ENCODE measurements at regions not wholly inside any gene's neighbourhood (a gene's known extent, or its start where the extent isn't known, plus 50 kb on each side); places are given as distances from the start of the nearest gene placed in this dataset.
A peak's percentile ranks its signal among the peaks of the same experiment; 100 is the strongest.

DNA sequence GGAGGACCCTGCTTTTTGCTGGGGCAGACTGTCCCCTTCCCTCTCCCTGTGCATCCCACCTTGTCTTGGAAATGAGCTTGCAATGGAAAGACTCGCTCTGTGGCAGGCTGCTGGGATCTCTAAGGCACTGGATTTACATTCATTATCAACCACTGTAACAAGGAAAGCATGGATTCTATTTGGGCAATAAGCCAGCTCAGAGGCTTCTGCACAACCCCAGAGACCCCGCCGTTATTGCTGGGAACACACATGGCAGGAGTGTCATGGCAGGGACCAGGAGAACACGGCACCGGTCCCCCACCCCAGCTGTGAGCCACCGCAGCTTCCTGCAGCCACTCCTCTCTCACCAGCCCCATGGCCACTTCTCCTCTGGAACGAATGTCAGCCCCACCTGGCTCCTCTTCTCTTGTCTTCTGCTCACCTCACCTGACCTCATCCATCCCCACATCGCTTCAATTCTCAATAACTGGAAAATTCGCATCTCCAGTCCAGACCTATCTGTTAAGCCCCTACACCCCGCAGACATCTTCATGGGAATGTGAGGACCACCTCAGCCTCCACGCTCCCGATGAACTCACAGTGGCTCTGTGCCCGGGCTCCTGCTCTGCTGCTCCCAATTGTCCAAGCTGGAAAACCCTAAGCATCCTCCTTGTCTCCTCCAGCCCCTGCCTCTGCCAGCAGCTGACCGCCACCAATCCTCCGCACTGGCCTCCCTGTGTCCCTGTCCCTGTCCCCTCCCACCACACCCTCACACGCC lies 181.5 kb downstream of the USP12 start:
- DNase-seq (ENCODE audit: low read depth, low spot score): no peak

DNA sequence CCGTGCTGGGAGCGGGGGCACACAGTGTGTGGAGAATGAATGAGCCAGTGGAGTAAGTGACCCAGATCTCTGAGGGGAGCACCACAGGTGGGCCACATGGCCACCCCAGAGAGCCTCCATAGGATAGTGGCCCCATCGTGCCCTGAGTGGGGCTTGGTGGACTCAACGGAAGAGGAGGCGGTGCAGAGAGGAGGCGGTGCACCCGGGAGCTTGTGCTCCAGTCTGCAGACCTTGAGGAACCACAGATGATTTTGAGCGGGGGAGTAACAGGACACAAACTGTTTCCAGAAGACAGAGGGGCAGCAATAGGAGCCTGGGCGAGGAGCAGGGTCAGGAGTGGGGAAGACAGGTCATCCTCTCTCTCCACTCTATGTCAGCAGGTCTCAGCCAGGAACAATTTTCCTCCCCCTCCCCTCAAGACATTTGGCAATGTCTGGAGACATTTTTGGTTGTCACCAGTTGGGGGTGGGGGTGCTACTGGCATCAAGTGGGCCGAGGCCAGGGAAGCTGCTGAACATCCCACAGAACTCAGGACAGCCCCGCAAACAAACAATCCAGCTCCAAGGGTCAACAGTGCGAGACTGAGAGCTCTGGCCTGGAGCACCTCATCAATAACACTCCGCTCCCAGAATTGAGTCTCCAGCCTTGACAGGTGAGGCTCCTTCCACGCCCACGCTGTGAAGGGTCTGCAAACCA lies 182.2 kb downstream of the USP12 start:
- no peak for DNase-seq (ENCODE audit: low read depth, low spot score)

DNA sequence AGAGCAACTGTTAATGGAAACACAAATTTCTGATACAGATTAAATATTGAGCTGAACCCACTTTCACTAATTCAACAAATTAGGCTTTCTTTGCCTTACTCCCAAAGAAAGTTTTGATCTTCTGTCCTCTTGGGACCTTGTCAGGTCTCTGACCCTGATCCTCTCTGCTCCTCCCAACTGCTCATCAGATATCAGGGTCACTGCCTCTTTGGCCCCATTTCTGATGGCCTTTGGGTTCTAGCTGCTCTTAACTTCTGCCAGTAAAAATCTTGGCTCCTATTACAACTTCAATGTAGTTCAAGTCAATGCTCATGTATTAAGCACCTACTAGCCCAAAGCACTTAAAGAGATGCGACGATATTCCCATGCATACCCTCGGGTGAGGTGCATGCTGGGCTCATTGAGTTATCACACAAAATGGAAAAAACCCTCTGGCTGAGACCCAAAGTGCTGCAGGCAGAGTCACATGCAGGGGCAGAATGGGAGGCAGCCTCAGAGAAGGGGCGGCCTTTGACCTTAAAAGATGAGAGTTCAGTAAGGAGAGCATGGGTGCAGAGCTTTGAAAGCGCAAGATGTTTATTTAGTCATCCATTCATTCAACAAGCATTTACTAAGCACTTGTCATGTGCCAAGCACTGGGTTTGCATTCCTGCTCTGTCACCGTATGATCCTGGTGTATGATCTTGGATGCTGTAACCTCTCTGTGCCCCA lies 183.4 kb downstream of the USP12 start:
- DNase-seq (ENCODE audit: low read depth, low spot score): no peak

DNA sequence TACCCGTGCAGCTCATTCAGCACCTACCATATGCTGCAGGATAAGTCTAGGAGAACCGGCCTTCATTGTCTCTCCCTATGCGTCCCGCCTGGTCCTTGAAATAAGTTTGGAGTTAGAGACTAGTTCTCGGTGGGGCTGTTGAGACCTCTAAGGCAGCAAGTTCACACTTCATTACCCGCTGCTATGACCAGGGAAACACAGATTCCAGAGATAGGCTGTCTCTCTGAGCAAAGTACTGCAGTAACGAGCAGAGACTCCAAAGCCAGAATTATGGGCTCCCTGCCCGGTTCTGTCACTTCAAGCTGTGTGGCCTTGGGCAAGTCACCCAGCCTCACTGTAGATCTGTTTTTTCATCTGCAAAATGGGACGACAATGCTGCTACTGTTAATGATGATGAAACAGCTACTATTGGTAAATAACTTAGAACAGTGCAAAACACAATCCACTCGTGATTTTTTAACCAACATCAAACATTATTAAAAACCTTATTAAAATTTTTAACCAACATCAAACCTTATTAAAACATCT lies 184.1 kb downstream of the USP12 start:
- no peak for DNase-seq (ENCODE audit: low read depth, low spot score)

DNA sequence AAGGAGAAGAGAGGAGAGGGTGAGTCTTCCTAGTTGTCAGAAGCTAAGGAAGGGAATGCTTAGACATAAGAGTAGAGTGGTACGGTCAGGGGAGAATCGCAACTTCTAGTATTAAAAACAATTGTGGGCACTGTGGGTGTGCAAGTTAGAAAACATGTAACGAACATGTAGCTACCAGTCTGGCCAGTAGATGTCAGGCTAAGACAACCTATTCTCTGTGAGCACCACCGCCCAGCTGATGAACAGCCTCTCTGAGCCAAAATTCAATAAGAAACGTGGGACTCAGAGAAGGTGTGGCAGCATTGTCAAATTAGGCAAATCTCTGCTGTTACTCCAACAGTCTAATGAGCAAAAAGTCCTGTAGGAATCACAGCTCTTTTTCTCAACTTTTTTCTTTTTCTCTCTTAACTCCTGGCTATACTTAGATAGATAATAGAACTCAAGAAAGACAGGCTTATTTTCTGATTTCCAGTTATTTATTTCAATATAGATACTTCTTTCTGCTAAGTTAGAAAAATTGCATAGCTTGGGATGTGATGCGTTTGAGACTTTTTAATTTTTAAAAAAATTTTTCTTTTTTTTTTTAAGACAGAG lies 186.2 kb downstream of the USP12 start:
- peak; percentile 41 for DNase-seq (ENCODE audit: low read depth, low spot score)

DNA sequence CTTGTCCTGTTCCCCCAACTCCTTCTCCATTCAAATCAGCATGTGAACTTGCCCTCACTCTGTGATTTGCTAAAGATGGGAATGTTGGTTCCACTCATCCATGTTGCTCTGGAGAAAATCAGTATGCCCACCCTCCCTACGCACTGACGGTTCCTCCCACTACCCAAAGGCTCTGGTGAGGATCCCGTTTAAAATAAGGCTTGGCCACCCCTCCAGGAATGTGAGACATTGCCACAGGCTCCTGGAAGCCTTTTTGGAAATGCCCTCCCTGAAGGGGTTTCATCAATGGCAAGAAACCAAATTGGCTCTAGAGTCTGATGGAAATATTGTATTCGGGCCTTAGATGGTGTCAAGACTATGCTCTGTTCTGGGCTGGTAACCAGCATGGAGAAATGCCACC lies 187.3 kb downstream of the USP12 start:
- no peak for DNase-seq (ENCODE audit: low read depth, low spot score)

DNA sequence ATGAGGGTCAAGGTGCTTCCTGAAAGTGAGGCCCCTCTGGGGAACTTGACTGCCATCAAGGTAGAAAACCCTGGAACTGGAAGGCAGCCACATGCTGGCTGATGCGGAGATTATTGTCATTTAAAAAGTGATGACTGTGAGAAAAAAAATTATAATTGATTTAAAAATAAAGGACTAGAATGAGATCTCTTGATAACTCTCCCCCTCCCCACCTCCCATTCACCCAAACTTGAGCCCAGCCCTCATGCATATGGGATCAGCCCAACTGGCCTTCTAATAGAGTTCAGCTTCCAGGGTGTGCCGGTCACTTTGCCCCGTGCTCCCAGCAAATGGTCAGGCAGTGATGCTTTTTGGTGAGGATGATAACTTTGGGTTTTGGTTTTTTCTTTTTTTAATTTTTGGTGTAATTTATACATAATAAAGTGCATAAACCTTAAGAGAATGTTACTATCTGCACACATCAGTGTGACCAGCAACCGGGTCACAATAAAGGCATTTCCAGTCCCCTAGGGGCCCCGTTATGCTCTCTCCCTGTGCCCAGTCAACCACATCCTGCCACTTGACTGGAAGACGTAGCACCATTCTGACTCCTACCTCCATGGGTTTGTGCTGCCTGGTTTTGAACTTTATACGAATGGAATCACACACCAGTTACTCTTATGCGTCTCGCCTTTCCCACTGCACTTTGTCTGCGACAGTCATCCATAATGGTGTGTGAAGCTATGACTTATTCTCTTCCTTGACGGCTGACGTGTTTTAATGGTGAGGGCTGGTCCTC lies 187.9 kb downstream of the USP12 start:
- no peak for DNase-seq (ENCODE audit: low read depth, low spot score)

DNA sequence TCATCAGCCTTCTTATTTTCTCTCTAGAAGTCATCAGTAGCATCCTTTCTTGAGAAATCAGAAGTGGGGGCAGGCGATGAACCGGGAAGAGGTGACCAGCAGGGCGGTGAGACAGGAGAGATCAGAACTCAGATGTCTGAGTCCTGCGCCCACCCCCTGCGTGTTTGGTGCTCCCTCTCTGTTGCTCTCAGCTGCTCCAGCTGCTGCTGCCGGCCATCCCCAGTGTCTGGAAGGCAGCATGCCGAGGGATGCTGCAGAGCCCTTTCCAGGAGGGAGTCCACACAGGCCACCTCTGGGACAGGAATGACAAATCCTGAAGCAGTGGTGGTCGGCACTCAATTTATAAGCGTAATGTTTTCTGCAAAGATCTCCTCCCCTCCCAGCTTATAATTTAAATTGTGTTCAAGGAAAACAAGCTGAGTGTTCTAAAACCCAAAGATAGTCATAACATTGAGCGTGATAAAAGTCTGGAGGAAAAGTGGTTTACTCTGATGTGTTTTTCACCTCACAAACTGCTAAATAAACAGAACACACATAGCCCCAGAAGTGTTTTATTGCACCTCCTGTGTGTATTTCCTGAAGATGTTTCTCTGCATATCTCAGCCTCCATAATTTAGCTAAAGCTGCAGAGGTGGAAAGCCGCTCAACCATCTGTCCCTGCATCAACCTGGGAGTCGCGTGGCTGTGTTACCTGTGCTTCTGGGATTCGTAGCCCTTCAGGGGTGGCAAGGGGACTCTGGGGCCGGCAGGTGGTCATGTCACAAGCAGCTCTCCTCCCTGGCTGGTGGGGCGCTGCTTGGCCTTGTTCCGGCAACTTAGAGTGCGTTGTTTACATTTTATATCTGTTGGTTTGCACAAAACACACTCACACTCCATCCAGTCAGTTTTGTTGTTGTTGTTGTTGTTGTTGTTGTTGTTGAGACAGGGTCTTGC lies 191.2 kb downstream of the USP12 start:
- DNase-seq (ENCODE audit: low read depth, low spot score): no peak

DNA sequence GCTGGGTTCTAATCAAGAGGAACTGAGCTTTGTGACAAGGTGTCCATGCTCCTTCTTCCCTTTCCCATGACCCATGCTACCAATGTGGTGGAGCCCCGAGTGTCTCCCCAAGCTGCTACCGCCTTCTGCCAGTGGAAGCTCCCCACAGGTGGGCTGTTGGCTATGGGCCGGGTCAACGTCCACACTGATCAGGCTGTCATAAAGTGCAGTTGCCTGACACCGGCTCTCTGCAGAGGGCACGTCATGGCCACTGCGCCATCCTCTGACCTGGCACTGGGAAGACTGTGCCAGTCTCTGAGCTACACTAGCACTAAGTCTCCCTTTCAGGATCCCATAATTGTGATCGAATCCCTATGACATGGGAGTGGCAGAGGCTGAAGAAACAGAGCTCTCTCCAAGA lies 192.3 kb downstream of the USP12 start:
- DNase-seq (ENCODE audit: low read depth, low spot score): no peak

DNA sequence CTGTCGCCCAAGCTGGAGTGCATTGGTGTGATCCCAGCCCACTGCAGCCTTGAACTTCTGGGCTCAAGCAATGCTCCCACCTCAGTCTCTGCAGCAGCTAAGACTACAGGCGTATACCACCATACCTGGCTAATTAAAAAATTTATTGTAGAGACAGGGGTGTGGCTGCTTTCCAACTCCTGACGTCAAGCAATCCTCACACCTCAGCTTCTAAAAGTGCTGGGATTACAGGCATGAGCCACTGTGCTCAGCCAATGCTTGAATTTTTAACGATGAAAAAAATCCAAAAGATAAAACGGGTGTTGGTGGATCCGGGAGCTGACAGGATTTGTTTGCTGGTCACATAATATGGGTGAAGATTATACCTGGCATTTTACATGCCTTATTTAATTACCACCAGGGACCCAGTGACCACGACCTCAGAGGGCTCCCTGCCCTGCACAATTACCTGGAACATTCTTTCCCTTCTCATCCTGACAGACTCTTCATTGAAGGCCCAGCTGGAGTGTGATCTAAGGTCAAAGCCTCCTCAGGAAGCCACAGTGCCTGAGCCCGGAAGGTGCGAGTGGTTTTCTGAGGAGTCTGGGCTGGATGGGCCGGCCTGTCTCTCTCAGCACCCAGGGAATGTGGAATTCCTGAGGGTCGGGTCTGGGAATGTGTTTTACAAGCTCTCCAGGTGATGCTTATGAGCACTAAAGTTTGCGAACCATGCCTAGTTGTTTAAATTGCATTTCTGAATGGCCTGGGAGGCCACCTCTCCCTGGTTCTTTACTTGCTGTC lies 193.3 kb downstream of the USP12 start:
- DNase-seq (ENCODE audit: low read depth, low spot score): no peak

DNA sequence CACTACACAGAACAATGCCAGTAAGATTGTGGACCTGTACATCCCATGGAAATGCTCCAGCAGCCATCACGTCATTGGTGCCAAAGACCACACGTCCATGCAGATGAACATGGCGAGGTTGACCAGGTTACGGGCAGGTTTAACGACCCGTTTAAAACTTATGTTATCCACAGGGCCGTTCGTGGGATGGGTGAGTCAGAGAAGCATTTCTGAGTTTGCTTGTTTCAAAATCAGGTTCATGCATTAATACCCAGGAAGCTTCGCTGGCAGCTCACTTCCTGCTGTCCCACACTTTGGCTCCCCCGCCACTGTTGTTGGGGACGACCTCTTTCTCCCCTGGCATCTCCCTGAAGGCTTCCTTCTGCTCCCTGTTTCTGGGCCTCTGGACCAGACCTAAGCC lies 194.1 kb downstream of the USP12 start:
- DNase-seq (ENCODE audit: low read depth, low spot score): no peak

DNA sequence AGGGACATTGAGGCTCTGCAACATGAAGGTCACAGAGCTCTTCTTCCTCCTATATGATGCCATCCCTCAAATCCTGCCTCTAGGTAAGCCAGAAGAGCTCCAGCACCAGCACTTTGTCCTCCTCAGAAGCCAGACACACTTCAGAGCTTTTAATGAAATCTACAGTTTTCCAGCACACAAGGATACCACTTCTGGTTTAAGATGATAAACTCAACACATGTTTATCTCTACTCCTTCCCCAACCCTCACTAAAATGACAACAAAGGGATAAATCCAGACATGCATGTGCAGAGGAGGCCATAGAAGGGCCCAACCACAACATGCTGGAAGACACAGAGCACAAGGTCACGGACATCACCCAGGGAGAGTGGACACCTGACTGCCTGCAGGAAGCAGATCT lies 195.3 kb downstream of the USP12 start:
- DNase-seq (ENCODE audit: low read depth, low spot score): no peak

DNA sequence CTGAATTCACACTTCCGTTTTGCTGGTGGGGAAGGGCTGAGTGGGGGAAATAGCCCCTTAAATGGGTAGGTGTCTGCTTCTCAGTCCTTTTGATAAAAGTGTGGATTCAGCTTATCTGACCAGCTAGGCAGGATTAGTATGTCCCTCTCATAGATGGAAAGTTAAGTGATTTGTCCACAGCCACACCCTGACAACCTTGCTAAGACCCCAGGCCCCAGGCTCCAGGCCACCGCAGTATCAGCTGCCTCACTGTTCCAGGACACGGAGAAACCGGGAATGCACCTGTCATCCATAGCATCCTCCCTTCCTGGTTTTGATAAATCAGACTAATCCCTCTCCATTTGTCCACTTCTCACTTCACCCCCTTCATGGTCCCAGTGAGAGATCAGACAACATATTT lies 197.7 kb downstream of the USP12 start:
- no peak for DNase-seq (ENCODE audit: low read depth, low spot score)

DNA sequence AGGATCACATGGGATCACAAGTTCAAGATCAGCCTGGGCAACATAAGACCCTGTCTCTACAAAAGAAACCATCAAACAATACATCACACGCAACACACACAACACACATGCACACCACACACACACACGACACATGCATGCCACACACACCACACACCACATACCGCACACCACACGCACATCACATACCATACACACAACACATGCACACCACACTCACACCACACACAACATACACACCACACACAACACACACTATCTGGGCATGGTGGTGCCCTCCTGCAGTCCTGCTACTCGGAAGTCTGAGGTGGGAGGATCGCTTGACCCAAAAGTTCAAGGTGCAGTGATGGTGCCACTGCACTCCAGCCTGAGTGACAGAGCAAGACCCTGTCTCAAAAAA lies 198.3 kb downstream of the USP12 start:
- DNase-seq (ENCODE audit: low read depth, low spot score): no peak

DNA sequence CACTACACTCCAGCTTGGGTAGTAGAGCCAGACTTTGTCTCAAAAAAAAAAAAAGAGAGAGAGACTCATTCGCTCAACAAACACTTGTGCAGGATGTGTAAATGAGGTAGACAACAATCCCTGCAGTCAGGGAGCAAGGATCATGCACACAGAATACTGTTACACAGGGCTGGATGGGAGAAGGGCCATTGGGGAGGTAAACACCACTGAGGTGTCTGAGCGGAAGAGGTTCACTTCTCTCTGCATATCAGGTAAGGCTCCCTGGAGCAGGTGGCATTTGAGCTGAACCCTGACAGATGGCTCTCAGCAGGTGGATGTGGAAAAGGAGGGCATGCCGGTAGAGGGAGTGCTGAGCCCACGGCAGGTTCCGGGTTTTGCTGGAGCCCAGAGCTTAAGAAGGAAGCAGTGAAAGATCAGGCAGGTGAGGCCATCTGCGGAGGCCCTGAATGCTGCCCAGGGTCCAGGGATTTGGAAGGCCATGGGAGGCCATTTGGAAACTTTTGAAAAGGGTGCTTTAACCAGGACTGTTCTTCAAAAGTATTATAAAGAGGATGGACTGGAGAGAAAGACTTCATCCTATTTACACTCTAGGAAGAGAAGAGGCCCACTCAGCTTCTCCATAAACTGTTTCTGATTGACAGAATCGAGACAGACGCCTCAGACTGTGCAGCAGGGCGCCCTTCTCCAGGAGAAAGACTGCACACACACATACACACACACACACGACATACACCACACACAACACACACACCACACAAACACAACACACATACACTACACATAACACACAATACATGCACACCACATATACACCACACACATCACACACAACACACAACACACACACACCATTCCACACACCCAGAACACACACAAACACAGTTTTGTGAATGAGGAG lies 199.4 kb downstream of the USP12 start:
- DNase-seq (ENCODE audit: low read depth, low spot score): no peak

DNA sequence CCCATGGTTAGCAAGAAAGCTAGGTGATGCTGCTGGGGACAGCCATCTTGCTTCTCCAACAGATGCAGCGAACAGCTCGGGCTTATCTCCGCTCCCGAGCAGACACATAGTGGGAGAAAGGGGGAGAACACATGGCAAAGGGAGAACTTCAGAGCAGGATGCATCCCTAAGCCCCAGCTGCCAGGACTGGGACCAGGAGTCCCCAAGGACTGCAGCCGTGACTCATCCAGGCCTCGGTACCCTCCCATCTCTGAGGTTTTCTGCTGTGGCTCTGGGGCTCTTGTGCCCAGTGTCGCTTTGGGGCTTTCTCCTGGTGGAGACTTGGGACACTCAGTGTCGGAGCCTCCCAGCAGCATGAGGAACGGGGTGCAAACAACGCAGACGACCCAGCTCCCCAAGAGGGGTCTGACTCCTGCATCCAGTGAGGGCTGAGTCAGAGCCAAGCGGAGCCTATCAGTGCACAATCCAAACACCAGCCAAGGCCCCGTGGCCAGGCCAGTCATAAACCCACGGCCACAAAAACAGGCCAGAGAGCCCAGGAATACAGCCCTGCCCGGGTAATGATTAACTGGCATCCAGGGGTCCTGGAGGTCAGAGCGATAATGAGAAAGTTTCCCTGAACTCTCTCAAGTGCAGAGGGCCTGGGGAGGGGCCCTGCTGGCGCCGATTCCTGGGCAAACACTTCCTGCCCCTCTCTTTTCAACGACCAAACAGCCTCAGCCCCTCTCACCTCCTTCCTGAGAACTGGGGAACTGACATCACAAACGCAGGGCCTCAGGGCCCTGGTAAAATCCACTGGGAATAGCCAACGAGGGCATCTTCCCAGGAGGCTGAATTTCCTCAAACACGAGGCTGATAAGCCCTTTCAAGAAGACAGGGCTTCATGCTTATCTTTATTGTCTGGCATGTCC lies 202.9 kb downstream of the USP12 start:
- no peak for DNase-seq (ENCODE audit: low read depth, low spot score)
